HG02798 (cell line): ENCODE measurements at regions not wholly inside any gene's neighbourhood (a gene's known extent, or its start where the extent isn't known, plus 50 kb on each side); places are given as distances from the start of the nearest gene placed in this dataset.

Experiments used
- ATAC-seq: cut with Tn5 transposase; IDR thresholded peaks from one replicate; pipeline ENCODE4 v1.9.1; 2021; ENCODE audit warnings: mild to moderate bottlenecking; ENCODE audit not compliant: unreplicated experiment, poor library complexity

- peak; percentile 94 for ATAC-seq
These were observed 90.9 kb upstream of the SMNDC1 start for GRCh38 chr10:110395350-110396283.

DNA sequence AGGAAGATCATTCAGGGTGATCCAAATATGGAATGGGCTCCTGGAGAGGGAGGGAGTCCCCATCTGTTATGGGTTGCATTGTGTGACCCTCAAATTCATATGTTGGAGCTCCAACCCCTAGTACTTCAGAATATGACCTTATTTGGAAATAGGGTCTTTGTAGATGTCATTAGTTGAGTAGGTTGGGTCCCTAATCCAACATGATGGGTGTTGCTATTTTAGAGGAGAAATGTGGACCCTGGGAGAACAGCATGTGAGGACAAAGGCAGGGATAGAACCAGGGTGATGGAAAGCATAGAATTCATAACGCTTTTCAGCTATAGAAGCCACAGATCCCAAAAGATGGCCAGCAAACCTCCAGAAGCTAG is 91.5 kb upstream of the SMNDC1 start:
- ATAC-seq, result no peak

- ATAC-seq, result no peak
These were observed 93.1 kb upstream of the SMNDC1 start for GRCh38 chr10:110397856-110398255.

DNA sequence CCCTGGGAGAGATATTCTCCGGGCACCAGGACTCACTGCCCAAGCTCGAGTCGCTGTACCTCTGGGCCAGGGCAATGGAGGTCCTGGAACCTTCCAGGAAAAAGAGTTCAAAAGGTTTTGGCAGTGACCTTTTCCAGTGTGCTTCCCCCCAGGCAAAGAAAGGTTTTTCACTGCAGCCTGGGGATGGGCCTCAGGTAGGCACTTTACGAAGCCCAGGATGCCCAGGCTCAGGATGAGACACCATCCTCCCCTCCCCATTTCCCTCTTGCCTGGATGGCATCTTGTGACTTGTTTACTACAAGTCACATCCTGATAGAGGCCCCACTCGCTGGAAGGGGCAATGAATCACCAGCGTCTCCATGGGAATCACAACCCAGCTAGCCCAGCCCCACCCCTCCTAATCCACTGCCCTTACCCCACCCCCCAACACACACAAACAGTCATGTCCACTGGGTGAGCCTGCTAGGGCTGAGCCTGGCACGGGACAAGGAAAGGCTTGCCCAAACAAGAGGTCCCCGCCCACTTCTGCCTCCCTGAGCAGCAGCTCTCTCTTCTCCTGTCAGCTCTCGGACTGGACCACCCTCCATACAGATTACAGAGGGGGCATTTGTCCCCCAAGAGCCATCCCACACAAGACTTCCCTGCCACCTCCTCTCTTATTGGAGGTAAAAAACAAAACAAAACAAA is 93.8 kb upstream of the SMNDC1 start:
- ATAC-seq, result no peak

- no peak for ATAC-seq
These were observed 94.6 kb upstream of the SMNDC1 start for GRCh38 chr10:110399106-110399964.

DNA sequence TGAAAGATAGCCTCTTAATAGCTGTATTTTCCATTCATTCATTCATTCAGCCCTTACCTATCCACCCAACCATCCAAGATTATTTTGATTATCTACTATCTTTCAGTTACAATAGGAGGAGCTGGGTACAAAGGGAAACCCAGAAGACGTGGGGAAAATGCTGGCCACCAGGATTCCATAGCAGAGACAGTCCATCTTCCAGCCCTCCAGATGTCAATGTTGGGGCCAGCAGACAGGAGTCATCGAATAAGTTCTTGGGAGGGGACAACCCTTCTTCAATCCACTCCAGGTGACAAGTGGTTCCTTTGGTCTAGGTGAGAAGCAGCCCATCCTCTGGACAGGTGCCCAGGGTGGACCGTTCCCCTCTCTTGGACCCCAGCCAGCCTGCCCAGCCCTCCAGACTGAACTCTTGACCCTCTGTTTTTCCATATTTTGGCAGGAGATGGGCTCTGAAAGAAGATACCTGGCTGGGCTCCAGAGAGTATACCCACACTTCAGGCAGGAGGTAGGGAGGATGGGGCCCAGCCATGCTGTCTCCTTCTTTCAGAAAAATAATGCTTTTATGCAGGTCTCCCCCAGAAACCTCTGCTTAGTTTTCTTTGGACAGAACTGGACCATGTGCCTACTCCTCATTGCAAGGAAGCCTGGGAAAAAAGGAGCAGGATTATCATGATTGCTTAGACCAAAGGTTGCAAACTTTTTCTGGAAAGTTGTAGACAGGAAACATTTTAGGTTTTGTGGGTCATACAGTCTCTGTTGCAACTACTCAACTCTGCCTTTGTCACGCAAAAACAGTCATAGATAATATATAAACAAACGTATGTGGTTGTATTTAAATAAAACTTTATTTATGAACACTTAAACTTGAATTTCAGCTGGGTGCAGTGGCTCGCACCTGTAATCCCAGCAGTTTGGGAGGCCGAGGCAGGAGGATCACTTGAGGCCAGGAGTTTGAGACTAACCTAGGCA is 95.5 kb upstream of the SMNDC1 start:
- ATAC-seq, result no peak

DNA sequence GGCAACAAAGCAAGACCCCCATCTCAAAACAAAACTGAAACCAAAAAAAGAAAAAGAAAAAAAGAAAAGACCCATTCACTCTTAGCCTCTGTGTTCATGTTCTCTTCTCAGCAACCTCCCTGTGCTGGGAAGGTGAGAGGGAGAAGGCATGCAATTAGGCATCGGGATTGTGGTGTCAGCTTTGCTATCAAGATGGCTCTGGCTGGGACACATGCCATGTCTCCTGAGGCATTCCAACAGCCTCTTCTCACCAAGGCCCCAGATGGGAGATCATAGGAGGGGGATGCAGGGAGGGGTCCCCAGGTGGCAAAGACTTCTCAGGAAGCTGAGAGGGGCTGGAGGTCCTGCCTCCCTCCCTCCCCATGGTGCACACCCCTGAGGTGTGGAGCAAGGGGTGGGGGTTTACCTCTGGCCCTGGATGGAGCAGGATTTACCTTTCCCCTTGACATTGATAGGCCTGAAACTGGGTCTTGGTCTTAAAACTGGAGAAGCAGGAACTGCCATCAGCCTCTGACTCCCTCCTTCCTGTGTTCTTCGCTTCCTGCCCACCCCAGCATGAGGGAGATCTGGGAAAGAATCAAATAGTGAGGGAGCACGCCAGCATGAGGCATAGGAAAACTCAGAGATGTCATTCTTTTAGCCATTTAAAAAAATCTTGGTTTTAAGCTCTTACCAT is 96.2 kb upstream of the DUSP5 start:
- no peak for ATAC-seq

- ATAC-seq, result no peak
These were observed 95.7 kb upstream of the DUSP5 start for GRCh38 chr10:110402077-110402416.

DNA sequence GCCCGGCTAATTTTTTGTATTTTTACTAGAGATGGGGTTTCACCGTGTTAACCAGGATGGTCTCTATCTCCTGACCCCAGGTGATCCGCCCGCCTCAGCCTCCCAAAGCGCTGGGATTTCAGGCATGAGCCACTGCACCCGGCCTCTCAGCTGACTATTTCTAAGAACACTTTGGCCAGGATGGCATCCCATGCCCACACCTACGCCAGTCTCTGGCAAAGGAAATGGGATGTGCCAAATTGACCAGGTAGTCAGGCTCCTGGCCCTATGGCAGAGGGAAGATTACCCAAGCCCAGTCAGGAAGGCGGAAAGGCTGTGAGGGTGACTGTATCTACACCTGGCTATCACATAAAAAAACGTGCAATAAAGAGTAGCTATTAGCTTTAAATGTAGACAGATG is 94.1 kb upstream of the DUSP5 start:
- ATAC-seq, result no peak

DNA sequence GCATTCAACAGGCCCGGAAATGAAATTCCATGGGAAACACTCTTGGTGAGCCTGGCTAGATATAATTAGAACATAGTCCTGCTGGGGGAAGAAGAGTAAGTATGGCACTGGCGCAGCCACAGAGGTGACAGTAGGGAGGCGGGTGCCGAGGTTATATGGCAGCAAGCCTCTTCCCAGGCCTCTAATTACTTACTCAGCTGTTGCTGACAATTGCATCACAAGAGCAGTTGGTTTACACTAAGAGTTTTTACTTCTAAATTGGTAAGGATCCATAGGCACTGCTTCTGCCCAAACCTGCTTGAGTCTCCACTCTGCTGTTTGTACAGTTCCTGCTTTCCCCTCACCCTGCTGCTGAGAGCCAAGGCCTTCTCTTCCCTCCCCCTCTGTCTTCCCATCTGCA is 93.3 kb upstream of the DUSP5 start:
- no peak for ATAC-seq

DNA sequence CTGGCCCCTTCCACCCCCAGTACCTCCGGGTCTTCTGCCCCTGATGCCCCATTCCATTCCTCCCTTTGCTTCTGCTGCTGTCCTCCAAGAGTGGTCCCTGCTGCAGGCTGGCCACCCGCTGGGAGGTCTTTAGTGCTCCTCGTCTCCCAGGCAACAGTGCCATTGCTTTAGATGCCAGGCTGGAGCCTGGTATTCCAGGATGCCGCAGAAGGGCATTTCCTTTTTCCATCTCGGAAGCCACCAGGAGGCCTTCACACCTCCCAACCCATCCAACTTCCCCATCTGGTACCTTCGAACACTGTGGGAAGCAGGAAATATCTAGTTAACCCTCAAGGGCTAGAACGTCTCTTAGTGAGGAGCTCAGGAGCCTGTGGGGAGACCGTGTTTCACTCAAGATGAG is 92.9 kb upstream of the DUSP5 start:
- no peak for ATAC-seq

DNA sequence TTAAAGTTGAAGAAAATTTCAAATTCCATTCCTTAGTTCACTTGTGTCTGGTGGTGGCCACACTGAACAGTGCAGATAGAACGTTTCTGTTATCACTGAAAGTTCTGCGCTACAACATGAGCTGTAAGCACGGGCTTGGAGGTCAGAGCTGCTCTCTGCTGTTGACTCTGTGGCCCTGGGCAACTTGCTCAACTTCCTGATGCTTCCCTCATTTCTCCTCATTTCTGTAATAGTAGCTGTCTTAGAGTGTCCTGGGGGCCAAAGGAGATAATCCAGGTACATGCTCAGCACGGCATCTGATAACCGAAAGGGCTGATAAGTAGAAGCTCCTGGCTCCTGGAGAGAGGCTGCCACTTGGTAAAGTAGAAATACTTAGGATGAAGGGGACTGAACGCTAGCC is 92.3 kb upstream of the DUSP5 start:
- ATAC-seq, result no peak

DNA sequence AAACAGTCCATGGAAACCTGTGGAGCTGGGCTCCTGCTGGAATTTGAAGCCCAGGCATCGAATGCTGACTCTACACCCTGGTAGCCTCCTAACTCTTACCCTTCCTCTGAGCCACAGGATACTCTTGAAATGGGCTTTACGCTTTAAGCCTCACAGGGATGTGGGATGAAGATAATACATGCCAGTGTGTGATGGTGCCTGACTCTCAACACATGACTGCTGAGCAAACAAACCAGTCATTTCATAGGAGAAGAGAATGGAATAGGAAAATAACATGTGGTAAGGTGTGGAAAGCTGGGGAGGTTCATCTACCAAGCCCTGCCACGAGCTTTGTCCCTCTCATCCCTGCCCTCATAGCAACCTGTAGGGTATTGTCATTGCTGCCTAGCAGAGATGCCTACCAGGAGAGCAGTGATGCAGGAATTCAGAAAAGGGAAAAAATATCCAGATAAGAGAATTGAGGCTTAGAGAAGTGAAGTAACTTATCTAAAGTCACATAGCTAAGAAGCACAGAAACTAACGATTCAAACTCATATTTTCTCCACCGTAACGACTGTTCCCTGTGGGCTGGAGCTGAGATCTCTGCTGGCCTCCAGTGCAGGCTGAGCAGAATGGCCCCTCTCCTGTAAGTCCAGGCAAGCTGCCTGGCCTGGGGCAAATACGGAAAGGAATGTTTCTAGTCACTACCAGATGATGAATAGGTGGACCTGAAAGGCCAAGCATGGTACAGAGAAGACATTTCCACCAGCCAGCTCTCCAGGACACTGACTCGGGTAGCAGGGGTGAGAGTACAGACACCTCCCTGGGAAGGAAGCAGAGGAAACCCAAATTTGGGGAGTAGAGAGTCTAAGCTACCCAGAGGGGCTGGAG is 90.2 kb upstream of the DUSP5 start:
- ATAC-seq, result no peak

DNA sequence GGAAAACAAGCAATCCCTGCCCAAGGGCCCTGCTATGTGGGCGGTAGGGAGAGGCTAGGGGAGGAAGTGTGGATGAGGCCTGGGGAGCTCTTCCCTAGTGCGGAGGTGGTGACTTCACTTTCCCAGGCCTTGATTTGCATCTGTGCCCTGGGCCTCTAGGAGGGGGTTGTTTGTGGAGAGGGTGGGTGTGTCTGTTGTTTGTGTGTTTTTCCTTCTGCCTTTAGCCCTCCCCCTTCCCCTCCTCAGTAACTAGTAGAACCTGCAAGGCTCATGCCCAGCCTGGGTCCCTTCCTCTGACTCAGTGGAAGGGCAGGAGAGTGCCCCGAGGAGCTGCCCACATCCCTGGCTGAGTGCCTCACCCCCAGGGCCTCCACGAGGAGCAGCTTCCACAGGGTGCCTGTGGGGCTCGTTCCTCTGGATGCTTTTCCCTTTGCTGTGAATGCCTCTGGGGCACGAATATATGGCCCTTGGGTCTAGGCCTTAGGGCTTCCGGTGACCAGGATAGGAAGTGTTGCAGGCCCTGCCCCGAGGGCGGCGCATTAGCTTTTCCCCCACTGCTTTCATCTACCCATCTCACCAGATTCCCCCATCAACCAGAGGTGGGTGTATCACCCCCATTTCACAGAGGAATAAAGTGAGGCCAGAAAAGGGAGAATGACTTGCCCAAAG is 89.4 kb upstream of the DUSP5 start:
- ATAC-seq, result no peak

DNA sequence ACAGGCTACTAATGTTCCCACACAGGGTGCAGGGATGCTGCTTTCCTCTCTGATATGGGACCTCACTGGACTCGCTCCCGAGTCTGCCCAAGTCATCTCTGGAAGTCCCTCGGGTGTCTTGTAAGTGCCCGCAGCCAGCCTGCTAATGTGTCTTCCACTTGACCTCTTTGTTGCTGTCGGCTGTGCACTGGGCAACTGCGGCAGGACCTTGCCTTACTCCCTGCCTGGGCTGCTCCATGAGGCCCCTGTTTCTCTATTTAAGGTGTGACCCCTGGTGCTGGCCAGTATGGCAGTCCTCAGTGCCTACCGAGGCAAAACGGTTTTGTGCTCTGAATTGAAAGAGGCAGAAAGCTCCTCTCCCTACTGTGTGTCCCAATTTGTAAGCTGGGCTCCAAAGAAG is 88.8 kb upstream of the DUSP5 start:
- no peak for ATAC-seq

GRCh38 chr10:110409488-110409887 is 88.2 kb upstream of the DUSP5 start:
- ATAC-seq, result no peak

GRCh38 chr10:110409926-110410325 is 87.8 kb upstream of the DUSP5 start:
- ATAC-seq, result peak; percentile 34
